A549 (cell line): ENCODE measurements at regions not wholly inside any gene's neighbourhood (a gene's known extent, or its start where the extent isn't known, plus 50 kb on each side); places are given as distances from the start of the nearest gene placed in this dataset.

Experiments
- ATAC-seq, 2 experiments: fragments of 200-7000 bp in 1 of 2; fragments of >200 bp in 1 of 2; cut with Nextera tagmentation in 1 of 2; cut with Tn5 transposase in 1 of 2; 3 replicates each; pipeline versions ENCODE4 v1.8.0 to v1.9.1; 2018 to 2020; ENCODE audit warnings: mild to moderate bottlenecking in 1 of 2, moderate library complexity in 1 of 2
- CTCF ChIA-PET: fragments of 300-600 bp; sonication (Branson Sonifier 250); formaldehyde crosslinking; extraction: SDS; loops from one replicate; lab custom pipeline; 2021; ENCODE audit warnings: antibody characterized with exemption, inconsistent platforms; lab: Yijun Ruan, JAX
- POLR2A ChIA-PET: fragments of 350-600 bp; formaldehyde crosslinking; extraction: SDS; loops from one replicate; lab custom pipeline; 2021; ENCODE audit warnings: antibody characterized with exemption, inconsistent platforms; lab: Yijun Ruan, JAX
- DNase-seq, 2 experiments: peaks; one replicate each; pipeline versions ENCODE4 v3.0.0 to v3.0.0-alpha.2; 2011 to 2016; ENCODE audit warnings: low read depth in 1 of 2, low spot score in 1 of 2
- FAIRE-seq: peaks from 2 replicates; lab custom pipeline; 2011; peaks lifted over from hg19 to GRCh38; lab: Jason Lieb, UNC
- H3K27ac ChIP-seq, 2 experiments: fragments of >200 bp; sonication (Bioruptor Twin); formaldehyde crosslinking; 3 replicates each; pipeline ENCODE4 v1.5.1; 2016 to 2017
- H3K4me1 ChIP-seq: fragments of >200 bp; sonication (Bioruptor Twin); formaldehyde crosslinking; 3 replicates; pipeline ENCODE4 v1.6.1; 2016
- H3K4me2 ChIP-seq: fragments of >200 bp; sonication (Bioruptor Twin); formaldehyde crosslinking; 3 replicates; pipeline ENCODE4 v1.6.1; 2016
- H3K4me3 ChIP-seq: fragments of >200 bp; sonication (Bioruptor Twin); formaldehyde crosslinking; 3 replicates; pipeline ENCODE4 v1.5.1; 2016
- H3K9me3 ChIP-seq: fragments of >200 bp; sonication (Bioruptor Twin); formaldehyde crosslinking; 3 replicates; pipeline ENCODE4 v1.6.1; 2016
- BHLHE40 ChIP-seq: IDR thresholded peaks from 2 replicates; pipeline ENCODE4 v1.6.1; 2012; ENCODE audit warnings: low read depth, low read length, inconsistent platforms
- CBX2 ChIP-seq: fragments of 200-600 bp; sonication (generic); IDR thresholded peaks from 2 replicates; pipeline ENCODE4 v1.6.1; 2016; ENCODE audit warnings: low read depth, mild to moderate bottlenecking, borderline replicate concordance
- CHD4 ChIP-seq: fragments of 200-600 bp; sonication (generic); IDR thresholded peaks from 2 replicates; pipeline ENCODE4 v1.6.1; 2016; ENCODE audit warnings: antibody characterized with exemption, mild to moderate bottlenecking, borderline replicate concordance
- CTCF ChIP-seq: fragments of >200 bp; sonication (Bioruptor Twin); formaldehyde crosslinking; IDR thresholded peaks from 3 replicates; pipeline ENCODE4 v1.5.1; 2016
- EHMT2 ChIP-seq: fragments of 200-600 bp; sonication (generic); IDR thresholded peaks from 2 replicates; pipeline ENCODE4 v1.6.1; 2016; ENCODE audit warnings: antibody characterized with exemption, low read depth, mild to moderate bottlenecking, moderate library complexity
- EP300 ChIP-seq, 2 experiments: fragments of >200 bp; sonication (Bioruptor Twin); formaldehyde crosslinking; IDR thresholded peaks; 2 replicates in 1 of 2; 3 replicates in 1 of 2; pipeline ENCODE4 v1.6.1; 2016 to 2017
- ESRRA ChIP-seq: fragments of 150-350 bp; IDR thresholded peaks from 2 replicates; pipeline ENCODE4 v1.6.1; 2014; ENCODE audit warnings: mild to moderate bottlenecking, low read length, borderline replicate concordance
- FOSB ChIP-seq: fragments of 250-450 bp; sonication (Bioruptor Pico); IDR thresholded peaks from 2 replicates; pipeline ENCODE4 v1.5.0; 2020; ENCODE audit warnings: mild to moderate bottlenecking, moderate library complexity
- FOXS1 ChIP-seq: fragments of 250-450 bp; sonication (Bioruptor Pico); IDR thresholded peaks from 2 replicates; pipeline ENCODE4 v1.5.0; 2020; ENCODE audit warnings: mild to moderate bottlenecking, moderate library complexity
- HDAC2 ChIP-seq: fragments of 200-600 bp; sonication (generic); IDR thresholded peaks from 2 replicates; pipeline ENCODE4 v1.6.1; 2016
- HEYL ChIP-seq: fragments of 250-450 bp; sonication (Bioruptor Pico); IDR thresholded peaks from 2 replicates; pipeline ENCODE4 v1.8.0; 2021; ENCODE audit warnings: mild to moderate bottlenecking, moderate library complexity
- HOXA7 ChIP-seq: fragments of 250-450 bp; sonication (Bioruptor Pico); IDR thresholded peaks from 2 replicates; pipeline ENCODE4 v1.5.0; 2020; ENCODE audit warnings: mild to moderate bottlenecking, moderate library complexity
- HOXB13 ChIP-seq: fragments of 250-450 bp; sonication (Bioruptor Pico); IDR thresholded peaks from 2 replicates; pipeline ENCODE4 v1.5.0; 2020; ENCODE audit warnings: low read depth, mild to moderate bottlenecking, moderate library complexity
- MAFK ChIP-seq: fragments of 450-650 bp; IDR thresholded peaks from 2 replicates; pipeline ENCODE4 v1.6.1; 2014; ENCODE audit not compliant: partially characterized antibody
- NFE2L2 ChIP-seq: fragments of 150-350 bp; conservative IDR thresholded peaks from 2 replicates; pipeline ENCODE4 v1.6.1; 2014; ENCODE audit warnings: low read length
- NPAS2 ChIP-seq: fragments of 250-450 bp; sonication (Bioruptor Pico); IDR thresholded peaks from 2 replicates; pipeline ENCODE4 v1.8.0; 2022; ENCODE audit warnings: mild to moderate bottlenecking, moderate library complexity, borderline replicate concordance
- SMC3 ChIP-seq: fragments of >200 bp; sonication (Bioruptor Twin); formaldehyde crosslinking; IDR thresholded peaks from 3 replicates; pipeline ENCODE4 v1.6.1; 2018; ENCODE audit warnings: inconsistent platforms
- SREBF2 ChIP-seq: fragments of 450-650 bp; IDR thresholded peaks from 2 replicates; pipeline ENCODE4 v1.6.1; 2014; ENCODE audit warnings: mild to moderate bottlenecking, moderate library complexity
- TP53 ChIP-seq: fragments of 250-450 bp; sonication (Bioruptor Pico); IDR thresholded peaks from 2 replicates; pipeline ENCODE4 v1.5.0; 2021; ENCODE audit warnings: mild to moderate bottlenecking, moderate library complexity
- USF2 ChIP-seq: fragments of 450-650 bp; IDR thresholded peaks from 2 replicates; pipeline ENCODE4 v1.6.1; 2014; ENCODE audit warnings: antibody characterized with exemption
- ZNF302 ChIP-seq: fragments of 250-450 bp; sonication (Bioruptor Pico); IDR thresholded peaks from 2 replicates; pipeline ENCODE4 v1.9.0; 2021; ENCODE audit warnings: inconsistent platforms, mild to moderate bottlenecking, moderate library complexity
- WGBS: methylation state at CpG from one replicate; pipeline ENCODE4 v1.1.6; 2017; ENCODE audit errors: missing lambda C conversion rate; 5-methylcytosine and 5-hydroxymethylcytosine counted together
- TF ChIP-seq, protein P1 (sequence below): fragments of 250-450 bp; sonication (Bioruptor Pico); IDR thresholded peaks from 2 replicates; pipeline ENCODE4 v1.5.0; 2021; ENCODE audit warnings: mild to moderate bottlenecking, moderate library complexity, borderline replicate concordance
- TF ChIP-seq, protein P2 (sequence below): fragments of >200 bp; sonication (Bioruptor Twin); formaldehyde crosslinking; IDR thresholded peaks from 3 replicates; pipeline ENCODE4 v1.6.1; 2016
- TF ChIP-seq, protein P3 (sequence below): fragments of >200 bp; sonication (Bioruptor Twin); formaldehyde crosslinking; IDR thresholded peaks from 2 replicates; pipeline ENCODE4 v1.6.1; 2016

GRCh38 chr2:6694555-6694954 lies 171.2 kb downstream of the CMPK2 start:
- H3K4me3 ChIP-seq = no peak overlapping the region
- H3K9me3 ChIP-seq = no peaks in the 10 kb centered on the region
- POLR2A ChIA-PET = no interaction called here
- TF ChIP-seq FOXS1 (no peak), ESRRA (no peak), SREBF2 (no peak), TP53 (CRISPR knock-in tag) (no peak), USF2 (no peak), HDAC2 (no peak), CTCF (no peak), NFE2L2 (no peak), EP300 (IDR thresholded peaks at IDR 0.05) (no peak), FOSB (no peak)
- TF ChIP-seq, protein P1, sequence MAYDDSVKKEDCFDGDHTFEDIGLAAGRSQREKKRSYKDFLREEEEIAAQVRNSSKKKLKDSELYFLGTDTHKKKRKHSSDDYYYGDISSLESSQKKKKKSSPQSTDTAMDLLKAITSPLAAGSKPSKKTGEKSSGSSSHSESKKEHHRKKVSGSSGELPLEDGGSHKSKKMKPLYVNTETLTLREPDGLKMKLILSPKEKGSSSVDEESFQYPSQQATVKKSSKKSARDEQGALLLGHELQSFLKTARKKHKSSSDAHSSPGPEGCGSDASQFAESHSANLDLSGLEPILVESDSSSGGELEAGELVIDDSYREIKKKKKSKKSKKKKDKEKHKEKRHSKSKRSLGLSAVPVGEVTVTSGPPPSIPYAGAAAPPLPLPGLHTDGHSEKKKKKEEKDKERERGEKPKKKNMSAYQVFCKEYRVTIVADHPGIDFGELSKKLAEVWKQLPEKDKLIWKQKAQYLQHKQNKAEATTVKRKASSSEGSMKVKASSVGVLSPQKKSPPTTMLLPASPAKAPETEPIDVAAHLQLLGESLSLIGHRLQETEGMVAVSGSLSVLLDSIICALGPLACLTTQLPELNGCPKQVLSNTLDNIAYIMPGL = no peak
- 2% methylated on average over 6 of the region's 6 CpGs for WGBS
- no peaks in the 10 kb centered on the region for H3K4me1 ChIP-seq
- FAIRE-seq (no peak), DNase-seq (no peak), ATAC-seq (no peak)
- no peak overlapping the region for H3K27ac ChIP-seq
- no peak overlapping the region for H3K4me2 ChIP-seq
- CTCF ChIA-PET = interaction anchor here (0.6 kb wide), 1 partner anchor 9 kb away, joined by 3 read pairs; no protein-coding TSS in a partner anchor

- no peak overlapping the region for H3K4me2 ChIP-seq
- CTCF ChIA-PET = no interaction called here
- no peak for DNase-seq
- no peaks in the 10 kb centered on the region for H3K4me1 ChIP-seq
- H3K9me3 ChIP-seq = peaks cover 4% of the 10 kb centered on the region; the same call in 1 of the 3 replicates
- WGBS = 25% methylated on average over 6 of the region's 6 CpGs
- POLR2A ChIA-PET = no interaction called here
- TF ChIP-seq NPAS2 (CRISPR knock-in tag) (no peak), NFE2L2 (no peak), SMC3 (no peak), MAFK (no peak), EP300 (IDR thresholded peaks at IDR 0.05) (no peak), BHLHE40 (no peak), EHMT2 (no peak), HOXB13 (CRISPR knock-in tag) (no peak), TP53 (CRISPR knock-in tag) (no peak), ZNF302 (CRISPR knock-in tag) (no peak), HEYL (CRISPR knock-in tag) (no peak), HOXA7 (CRISPR knock-in tag) (no peak), CHD4 (no peak), CBX2 (no peak)
- TF ChIP-seq, protein P2, sequence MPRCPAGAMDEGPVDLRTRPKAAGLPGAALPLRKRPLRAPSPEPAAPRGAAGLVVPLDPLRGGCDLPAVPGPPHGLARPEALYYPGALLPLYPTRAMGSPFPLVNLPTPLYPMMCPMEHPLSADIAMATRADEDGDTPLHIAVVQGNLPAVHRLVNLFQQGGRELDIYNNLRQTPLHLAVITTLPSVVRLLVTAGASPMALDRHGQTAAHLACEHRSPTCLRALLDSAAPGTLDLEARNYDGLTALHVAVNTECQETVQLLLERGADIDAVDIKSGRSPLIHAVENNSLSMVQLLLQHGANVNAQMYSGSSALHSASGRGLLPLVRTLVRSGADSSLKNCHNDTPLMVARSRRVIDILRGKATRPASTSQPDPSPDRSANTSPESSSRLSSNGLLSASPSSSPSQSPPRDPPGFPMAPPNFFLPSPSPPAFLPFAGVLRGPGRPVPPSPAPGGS = no peak
- TF ChIP-seq, protein P3, sequence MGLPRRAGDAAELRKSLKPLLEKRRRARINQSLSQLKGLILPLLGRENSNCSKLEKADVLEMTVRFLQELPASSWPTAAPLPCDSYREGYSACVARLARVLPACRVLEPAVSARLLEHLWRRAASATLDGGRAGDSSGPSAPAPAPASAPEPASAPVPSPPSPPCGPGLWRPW = no peak
- TF ChIP-seq, protein P1 = no peak
- TF ChIP-seq, all 56 proteins: peak for 0
- no peak for ATAC-seq
- Histone ChIP-seq H3K27ac (no peak overlapping the region), H3K4me3 (no peak overlapping the region)
- FAIRE-seq = no peak
Measured at GRCh38 chr2:6700335-6700734, 165.4 kb downstream of the CMPK2 start.
